ENCODE measurements at regions not wholly inside any gene's neighbourhood (a gene's known extent, or its start where the extent isn't known, plus 50 kb on each side); places are given as distances from the start of the nearest gene placed in this dataset.

DNA sequence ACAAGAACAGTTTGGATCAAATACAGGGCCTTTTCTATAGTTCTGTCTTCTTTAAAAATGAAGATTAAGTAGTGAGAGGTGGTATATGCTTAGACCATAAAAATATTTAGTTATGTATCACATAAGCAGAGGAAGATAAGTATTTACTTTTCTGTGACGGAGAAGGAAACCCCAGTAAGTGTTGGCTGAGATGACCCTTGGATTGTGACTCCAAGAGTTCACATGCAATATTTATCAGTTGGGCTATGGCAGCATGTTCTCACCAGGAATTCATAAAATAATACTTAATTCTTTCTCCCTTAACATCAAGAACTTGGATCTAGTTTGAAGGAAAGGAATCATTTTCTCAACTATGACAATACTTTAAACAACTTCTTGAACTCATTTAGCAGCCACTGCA lies 98.4 kb upstream of the TBX18 start:
- no peaks in the 10 kb centered on the region for H3K27me3 ChIP-seq

GRCh38 chr6:84860920-84861319 lies 96.5 kb upstream of the TBX18 start:
- Histone ChIP-seq H3K4me1 (no peaks in the 10 kb centered on the region), H3K27me3 (no peaks in the 10 kb centered on the region), H3K9ac (ENCODE audit: low read depth in 2 of 2, low read length in 2 of 2) (no peak overlapping the region), H3K27ac (no peak overlapping the region), H3K9me3 (no peaks in the 10 kb centered on the region), H3K4me3 (no peak overlapping the region), H3K36me3 (no peaks in the 10 kb centered on the region)
- intact Hi-C loops (cut with DNase I), result no loop called here
- DNase-seq, result no peak
- no peak for TF ChIP-seq CTCF (IDR thresholded peaks at IDR 0.05)

More for the DNA sequence above, 98.4 kb upstream of the TBX18 start:
- intact Hi-C loops (cut with DNase I), result no loop called here
- no peak for TF ChIP-seq CTCF (IDR thresholded peaks at IDR 0.05)
- H3K4me3 ChIP-seq, result no peak overlapping the region
- H3K9ac ChIP-seq (ENCODE audit: low read depth in 2 of 2, low read length in 2 of 2), result no peak overlapping the region
- no peaks in the 10 kb centered on the region for H3K9me3 ChIP-seq
- H3K36me3 ChIP-seq, result no peaks in the 10 kb centered on the region
- DNase-seq, result no peak
- H3K4me1 ChIP-seq, result no peaks in the 10 kb centered on the region
- H3K27ac ChIP-seq, result no peak overlapping the region

DNA sequence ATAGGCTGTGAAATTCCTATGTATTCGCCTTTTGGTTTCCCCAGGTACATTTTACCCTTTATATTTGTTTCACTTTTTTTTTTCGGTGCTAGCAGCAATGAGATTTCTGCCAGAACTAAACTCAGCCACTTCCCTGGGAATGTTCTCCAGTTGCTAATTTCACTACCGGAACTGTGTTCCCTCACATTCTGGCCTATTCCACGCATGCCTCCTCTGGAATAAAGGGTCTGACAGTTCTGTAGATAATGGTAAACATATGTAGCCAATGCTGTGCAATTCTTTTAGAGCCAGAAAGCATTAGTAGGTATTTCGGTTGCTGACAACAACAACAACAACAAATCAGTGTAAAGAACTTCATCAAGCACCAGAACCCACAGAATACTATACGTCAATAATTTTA lies 96.1 kb upstream of the TBX18 start:
- no peaks in the 10 kb centered on the region for H3K9me3 ChIP-seq
- H3K4me3 ChIP-seq, result no peak overlapping the region
- no peak for TF ChIP-seq CTCF (IDR thresholded peaks at IDR 0.05)
- H3K27me3 ChIP-seq, result no peaks in the 10 kb centered on the region
- no peak for DNase-seq
- H3K4me1 ChIP-seq, result no peaks in the 10 kb centered on the region
- H3K27ac ChIP-seq, result no peak overlapping the region
- H3K9ac ChIP-seq (ENCODE audit: low read depth in 2 of 2, low read length in 2 of 2), result no peak overlapping the region
- no peaks in the 10 kb centered on the region for H3K36me3 ChIP-seq
- intact Hi-C loops (cut with DNase I), result no loop called here

DNA sequence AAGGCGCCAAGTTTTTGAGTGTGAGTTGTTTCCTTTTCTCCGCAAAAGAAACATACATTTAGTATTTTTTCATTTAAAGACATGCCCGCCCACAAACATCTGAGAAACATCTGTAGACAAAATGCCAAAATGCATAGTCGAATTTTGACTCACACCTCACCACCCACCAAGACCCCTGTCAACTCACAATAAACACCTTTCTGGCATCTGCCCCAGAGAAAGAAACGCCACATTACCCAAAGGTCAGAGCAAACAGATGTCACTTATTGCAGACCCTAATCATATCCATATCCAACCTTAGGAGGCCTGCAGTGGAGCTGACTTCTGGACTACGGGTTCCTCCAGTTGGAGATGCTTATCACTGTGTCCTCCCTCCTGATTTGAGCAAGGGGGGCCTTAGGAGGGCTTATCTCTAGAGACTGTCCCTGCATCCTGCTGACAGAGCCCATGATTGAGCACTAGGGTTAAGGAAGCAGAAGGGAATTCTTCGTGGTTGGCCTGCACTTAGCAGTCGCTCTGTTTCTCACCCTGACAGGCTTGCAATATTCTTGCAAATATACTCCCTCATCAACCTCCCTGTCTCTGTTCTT lies 90.5 kb upstream of the TBX18 start:
- H3K9ac ChIP-seq (ENCODE audit: low read depth in 2 of 2, low read length in 2 of 2), result no peak overlapping the region
- H3K27ac ChIP-seq, result no peak overlapping the region
- H3K27me3 ChIP-seq, result no peaks in the 10 kb centered on the region
- H3K4me1 ChIP-seq, result no peaks in the 10 kb centered on the region
- no peak for TF ChIP-seq CTCF (IDR thresholded peaks at IDR 0.05)
- no peak for DNase-seq
- intact Hi-C loops (cut with DNase I), result no loop called here
- H3K9me3 ChIP-seq, result no peaks in the 10 kb centered on the region
- no peaks in the 10 kb centered on the region for H3K36me3 ChIP-seq
- H3K4me3 ChIP-seq, result no peak overlapping the region

GRCh38 chr6:84853901-84854300 lies 89.5 kb upstream of the TBX18 start:
- no peaks in the 10 kb centered on the region for H3K4me1 ChIP-seq
- no peak overlapping the region for H3K9ac ChIP-seq (ENCODE audit: low read depth in 2 of 2, low read length in 2 of 2)
- H3K27ac ChIP-seq, result no peak overlapping the region
- no peak for TF ChIP-seq CTCF (IDR thresholded peaks at IDR 0.05)
- no peaks in the 10 kb centered on the region for H3K27me3 ChIP-seq
- H3K36me3 ChIP-seq, result no peaks in the 10 kb centered on the region
- no peak for DNase-seq
- intact Hi-C loops (cut with DNase I), result no loop called here
- no peak overlapping the region for H3K4me3 ChIP-seq
- no peaks in the 10 kb centered on the region for H3K9me3 ChIP-seq

Data from colonic mucosa (tissue), 4 donors.